ENCODE measurements at regions not wholly inside any gene's neighbourhood (a gene's known extent, or its start where the extent isn't known, plus 50 kb on each side); places are given as distances from the start of the nearest gene placed in this dataset.

GRCh38 chr13:99125326-99125915 is 75.2 kb upstream of the UBAC2 start:
- DNase-seq: no peak

GRCh38 chr13:99126821-99127220 is 73.8 kb upstream of the UBAC2 start:
- no peak for DNase-seq

GRCh38 chr13:99129050-99129449 is 71.6 kb upstream of the UBAC2 start:
- no peak for DNase-seq

- no peak for DNase-seq
Observed at GRCh38 chr13:99129951-99130350, 70.7 kb upstream of the UBAC2 start.

- DNase-seq: no peak
Observed at GRCh38 chr13:99131410-99131809, 69.2 kb upstream of the UBAC2 start.

GRCh38 chr13:99132295-99132835 is 68.3 kb upstream of the UBAC2 start:
- no peak for DNase-seq

GRCh38 chr13:99133230-99133629 is 67.4 kb upstream of the UBAC2 start:
- DNase-seq: no peak

- DNase-seq: no peak
Observed at GRCh38 chr13:99133848-99134247, 66.8 kb upstream of the UBAC2 start.

GRCh38 chr13:99135591-99135990 is 65.1 kb upstream of the UBAC2 start:
- DNase-seq: no peak

GRCh38 chr13:99136427-99136954 is 64.2 kb upstream of the UBAC2 start:
- no peak for DNase-seq

- DNase-seq: no peak
Observed at GRCh38 chr13:99140831-99141230, 59.8 kb upstream of the UBAC2 start.

- DNase-seq: no peak
Observed at GRCh38 chr13:99143904-99144303, 56.8 kb upstream of the UBAC2 start.

- DNase-seq: peak; percentile 77
Observed at GRCh38 chr13:99144306-99144705, 56.3 kb upstream of the UBAC2 start.

- no peak for DNase-seq
Observed at GRCh38 chr13:99145461-99145860, 55.2 kb upstream of the UBAC2 start.

- DNase-seq: no peak
Observed at GRCh38 chr13:99150575-99151361, 49.9 kb upstream of the UBAC2 start.

Data from GF-D8 (cell line).